GM19467 (cell line): ENCODE measurements at regions not wholly inside any gene's neighbourhood (a gene's known extent, or its start where the extent isn't known, plus 50 kb on each side); places are given as distances from the start of the nearest gene placed in this dataset.

Source experiments
- ATAC-seq: cut with Tn5 transposase; IDR thresholded peaks from one replicate; pipeline ENCODE4 v1.9.1; 2021; ENCODE audit warnings: mild to moderate bottlenecking, moderate library complexity; ENCODE audit not compliant: unreplicated experiment

GRCh38 chr11:91872243-91872642 lies 352.4 kb upstream of the FAT3 start:
- ATAC-seq, result no peak

GRCh38 chr11:91871791-91872190 lies 352.8 kb upstream of the FAT3 start:
- ATAC-seq, result no peak

- no peak for ATAC-seq
Measured at GRCh38 chr11:91871048-91871447, 353.6 kb upstream of the FAT3 start.

GRCh38 chr11:91869686-91870085 lies 354.9 kb upstream of the FAT3 start:
- no peak for ATAC-seq

- ATAC-seq, result no peak
Measured at GRCh38 chr11:91866642-91867041, 358.0 kb upstream of the FAT3 start.

GRCh38 chr11:91860661-91861060 lies 364.0 kb upstream of the FAT3 start:
- ATAC-seq, result no peak

- no peak for ATAC-seq
Measured at GRCh38 chr11:91859666-91860065, 365.0 kb upstream of the FAT3 start.

DNA sequence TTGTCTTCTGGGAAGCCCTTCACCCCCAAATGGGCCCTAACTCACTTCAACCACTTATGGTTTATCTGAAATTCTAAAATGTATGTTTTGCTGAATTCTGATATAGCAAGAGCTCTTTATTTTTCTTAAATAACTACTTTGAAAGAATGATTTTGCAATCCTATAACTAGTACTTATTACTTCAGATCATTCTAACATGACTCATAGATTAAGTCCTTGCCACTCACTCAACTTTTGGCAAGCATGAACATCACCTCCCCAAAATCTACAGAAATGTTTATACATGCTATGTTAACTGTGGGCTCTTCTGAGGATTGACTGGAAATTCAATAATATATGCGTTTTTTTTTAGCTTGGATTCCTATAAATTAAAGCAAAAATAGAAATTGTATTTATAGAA lies 367.4 kb upstream of the FAT3 start:
- ATAC-seq, result no peak

DNA sequence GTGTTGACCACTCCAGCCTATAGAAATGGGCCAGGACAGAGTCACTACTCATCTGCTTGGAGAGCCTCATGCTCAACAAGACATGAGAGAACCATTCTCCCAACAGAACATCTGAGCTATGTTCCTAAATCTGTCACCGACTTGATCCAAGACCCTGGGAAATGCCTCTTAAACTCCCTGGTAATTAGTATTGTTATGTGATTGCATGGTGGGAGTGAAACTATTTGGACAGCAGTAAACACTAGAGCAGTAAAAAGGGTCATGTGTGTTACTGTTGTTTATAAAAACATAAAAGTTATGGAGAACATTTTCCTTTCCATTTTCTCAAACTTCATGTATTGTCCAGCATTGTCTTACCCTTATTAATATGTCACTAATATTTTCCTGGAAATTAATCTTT lies 369.8 kb upstream of the FAT3 start:
- ATAC-seq, result no peak

DNA sequence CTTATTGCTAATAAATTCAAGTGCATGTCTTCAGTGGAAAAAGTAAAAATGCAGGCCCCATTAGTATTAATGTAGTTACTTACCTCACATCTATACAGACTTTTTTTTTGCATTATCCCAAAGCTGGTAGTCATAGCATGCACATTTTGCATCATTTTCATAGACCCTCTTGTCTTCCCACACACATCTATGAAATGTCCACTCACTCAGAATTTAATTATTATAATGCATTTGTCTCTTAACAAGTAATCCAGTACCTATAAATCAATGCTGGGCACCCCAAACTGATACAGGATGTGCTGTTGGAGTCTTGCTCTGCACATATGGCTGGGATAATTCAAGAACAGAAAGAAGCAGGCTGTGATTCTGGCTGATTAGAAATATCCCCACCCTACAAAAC lies 370.4 kb upstream of the FAT3 start:
- no peak for ATAC-seq

DNA sequence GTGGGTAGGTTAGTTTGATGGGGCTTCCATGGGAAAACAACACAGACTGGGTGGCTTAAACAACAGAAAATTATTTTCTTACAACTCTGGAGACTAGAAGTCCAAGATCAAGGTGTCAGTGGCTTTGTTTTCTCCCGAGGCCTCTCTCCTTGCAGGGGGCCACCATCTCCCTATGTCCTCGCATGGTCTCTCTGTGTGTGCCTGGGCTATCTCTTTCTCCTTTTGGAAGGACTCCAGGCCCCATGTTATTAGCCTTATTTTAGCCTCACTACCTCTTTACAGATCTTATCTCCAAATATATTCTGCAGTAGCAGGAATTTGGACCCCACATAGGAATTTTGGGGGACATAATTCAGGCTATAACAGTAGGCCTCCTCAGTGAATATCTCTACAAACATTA lies 372.7 kb upstream of the FAT3 start:
- ATAC-seq, result no peak

DNA sequence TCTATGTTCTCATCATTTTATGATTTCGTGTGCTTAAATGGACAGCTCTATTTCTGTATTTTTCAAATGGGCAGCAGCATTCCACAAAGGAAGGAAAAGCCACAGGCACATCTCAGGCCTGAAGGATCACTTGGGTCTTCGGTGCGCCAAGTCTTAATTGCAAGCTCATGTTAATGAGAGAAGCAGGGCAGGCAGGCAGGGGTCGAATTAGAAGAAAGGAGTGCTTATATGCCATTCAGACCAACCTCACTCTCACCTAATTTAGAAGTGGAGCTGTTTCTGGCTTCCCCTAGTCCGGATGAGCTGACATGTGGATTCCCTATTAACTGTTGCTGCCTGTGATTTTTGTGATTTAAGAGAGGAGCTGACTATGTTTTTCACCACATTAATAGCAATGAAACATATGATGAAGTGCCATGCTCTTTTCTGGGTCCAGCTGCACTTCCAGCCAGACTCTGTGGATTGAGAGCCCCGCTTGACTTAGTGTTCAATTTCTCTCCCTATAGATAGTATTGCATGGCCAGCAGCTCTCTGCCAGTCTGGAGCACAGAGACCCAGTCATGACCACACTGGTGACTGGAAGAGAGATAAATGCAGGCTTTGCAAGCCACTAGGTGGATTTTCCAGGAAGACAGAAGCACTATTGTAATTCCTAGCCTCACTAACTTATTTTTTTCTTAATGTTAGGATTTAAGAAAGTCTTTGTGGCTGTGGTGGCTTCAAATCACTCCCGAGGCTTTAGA lies 373.9 kb upstream of the FAT3 start:
- no peak for ATAC-seq

DNA sequence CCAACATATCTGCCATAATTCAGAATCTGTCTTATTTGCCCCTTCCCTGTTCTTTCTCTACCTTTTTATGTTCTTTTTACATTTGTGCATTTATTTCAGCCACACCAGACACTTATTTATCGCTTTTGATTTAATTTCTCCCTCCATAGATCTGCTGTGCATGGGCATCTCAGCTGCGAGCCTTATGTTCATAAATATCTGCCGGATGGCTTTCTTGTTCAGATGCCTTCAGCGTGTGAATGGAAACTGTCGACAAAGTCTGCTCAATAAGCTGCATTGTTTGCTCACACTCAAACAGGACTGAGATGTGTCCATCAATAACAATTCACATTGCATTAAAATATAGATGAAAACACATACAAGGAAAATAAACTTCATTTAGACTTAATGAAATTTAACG lies 374.6 kb upstream of the FAT3 start:
- ATAC-seq, result no peak

DNA sequence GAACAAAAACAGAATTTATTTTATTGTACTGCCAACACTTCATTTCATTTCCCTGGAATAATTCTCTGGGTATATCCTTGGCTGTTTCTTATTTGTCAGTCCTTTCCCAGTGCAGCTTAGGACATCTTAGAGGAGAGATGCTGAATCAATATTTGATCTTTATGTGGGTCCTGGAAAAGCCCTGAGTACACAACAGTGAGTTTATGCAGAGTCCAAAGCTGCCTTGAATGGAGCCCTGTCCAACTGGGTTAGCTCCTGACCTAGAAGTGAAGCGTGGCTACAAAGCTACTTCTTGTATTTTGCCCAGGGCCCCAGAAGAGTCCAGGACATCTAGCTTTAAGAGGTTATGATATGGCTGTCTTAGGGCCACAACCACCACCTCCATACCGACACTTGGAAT lies 378.0 kb upstream of the FAT3 start:
- no peak for ATAC-seq

GRCh38 chr11:91846002-91846401 lies 378.6 kb upstream of the FAT3 start:
- ATAC-seq, result no peak

DNA sequence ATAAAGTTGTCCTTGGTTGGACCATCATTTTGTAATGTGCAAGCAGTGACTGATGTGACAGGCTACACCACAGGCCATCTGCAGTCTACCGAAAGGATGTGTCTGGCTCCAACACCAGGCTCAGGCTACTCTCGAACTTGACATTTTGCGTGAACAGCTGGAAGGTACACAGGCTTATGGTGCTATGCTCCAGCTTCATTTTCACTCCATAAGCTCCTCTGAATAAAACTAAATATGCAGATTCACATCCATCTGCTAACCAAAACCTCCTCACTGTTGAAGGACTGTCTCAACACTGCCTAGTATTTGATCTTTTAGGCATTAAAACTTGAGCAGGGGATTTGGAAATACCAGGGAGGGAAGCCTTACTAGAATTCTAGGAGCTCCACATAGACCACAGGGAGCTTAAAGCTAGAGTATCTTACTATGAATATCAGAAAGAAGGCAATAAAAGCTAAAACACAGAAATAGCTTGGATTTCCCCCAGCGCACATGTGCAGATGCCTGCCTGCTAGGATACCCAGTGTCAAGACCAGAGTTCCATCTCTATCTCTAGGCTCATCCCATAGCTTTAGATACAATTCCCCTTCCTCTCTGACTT lies 383.9 kb upstream of the FAT3 start:
- ATAC-seq, result no peak

DNA sequence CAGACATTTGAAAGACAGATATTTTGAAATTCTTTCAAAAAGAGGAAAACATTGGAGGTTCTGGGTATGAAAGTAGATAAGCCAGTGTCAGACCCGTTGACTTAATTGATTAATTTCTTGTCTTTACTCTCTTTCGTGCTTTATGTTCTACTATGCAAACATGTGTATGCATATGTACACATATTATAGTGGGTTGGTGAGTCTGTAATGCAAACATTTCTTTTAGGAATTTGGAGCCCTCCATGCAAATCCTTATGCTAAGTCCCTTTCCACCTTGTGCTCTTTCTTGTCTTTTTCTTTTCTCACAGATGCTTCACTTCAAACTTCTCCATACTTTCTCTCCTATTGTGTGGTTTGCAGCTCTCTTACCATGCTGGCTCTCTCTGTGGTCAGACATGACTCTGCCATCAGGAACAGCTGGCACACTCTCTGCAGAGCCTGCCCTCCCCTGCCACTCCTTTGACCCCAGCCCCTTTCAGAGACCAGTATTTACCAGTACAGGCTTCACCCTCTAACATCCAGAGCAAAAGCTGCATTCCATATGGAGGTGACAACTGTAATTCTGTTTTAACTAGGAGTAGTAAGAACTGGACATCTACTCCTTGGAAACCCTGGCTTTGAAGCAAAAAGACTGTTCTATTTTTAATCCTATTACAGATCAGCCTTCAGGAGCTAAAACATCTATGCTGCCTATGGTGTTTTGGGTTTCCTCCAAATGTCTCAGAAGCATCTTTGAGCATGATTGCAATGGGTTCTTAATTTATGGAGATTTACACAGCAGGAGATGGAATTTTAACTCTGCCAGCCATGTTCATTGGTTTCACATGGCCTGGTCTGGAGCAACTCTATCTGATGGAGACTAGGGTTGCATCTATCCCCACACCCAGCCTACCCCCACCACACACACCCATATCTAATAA lies 386.9 kb upstream of the FAT3 start:
- no peak for ATAC-seq

DNA sequence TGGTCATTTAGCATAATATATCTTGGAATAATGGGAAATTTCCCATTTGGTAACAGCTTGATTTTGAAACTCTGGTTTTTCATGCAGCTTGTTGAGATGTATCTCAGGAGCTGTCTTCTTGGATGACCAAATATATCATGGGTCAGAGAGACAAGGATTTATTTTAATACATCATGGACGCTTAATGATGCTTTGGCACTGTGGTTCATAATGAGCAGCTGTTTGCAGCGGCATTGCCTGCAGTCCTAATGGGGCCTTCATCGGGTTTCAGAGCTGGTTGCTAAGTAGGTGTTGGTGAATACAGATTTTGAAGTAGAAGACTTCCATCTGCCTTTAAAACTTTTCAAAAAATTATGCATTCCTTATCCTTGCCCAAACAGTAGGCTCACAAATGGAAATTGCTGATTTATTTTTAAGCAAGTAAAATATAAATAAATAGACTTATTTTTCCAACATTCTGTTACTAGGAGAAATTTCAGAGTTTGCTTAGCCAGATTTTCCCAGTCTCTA lies 389.5 kb upstream of the FAT3 start:
- ATAC-seq, result no peak

DNA sequence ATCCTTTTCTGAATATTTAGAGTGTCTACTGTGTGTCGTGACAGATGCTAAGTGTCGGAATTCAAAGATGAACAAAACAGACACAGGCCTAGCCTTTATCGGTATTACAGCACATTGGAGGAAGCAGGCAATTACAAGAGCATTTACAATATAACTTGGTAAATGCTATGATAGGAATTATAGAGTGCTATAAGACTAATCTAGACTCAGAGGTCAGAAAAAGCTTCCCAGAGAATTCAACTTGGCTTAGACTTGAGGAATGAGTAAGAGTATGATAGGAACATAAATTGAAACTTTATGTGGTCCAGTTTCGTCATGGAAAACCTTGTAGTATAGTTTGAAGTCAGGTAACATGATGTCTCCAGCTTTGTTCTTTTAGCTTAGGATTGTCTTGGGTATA lies 395.7 kb upstream of the FAT3 start:
- no peak for ATAC-seq

DNA sequence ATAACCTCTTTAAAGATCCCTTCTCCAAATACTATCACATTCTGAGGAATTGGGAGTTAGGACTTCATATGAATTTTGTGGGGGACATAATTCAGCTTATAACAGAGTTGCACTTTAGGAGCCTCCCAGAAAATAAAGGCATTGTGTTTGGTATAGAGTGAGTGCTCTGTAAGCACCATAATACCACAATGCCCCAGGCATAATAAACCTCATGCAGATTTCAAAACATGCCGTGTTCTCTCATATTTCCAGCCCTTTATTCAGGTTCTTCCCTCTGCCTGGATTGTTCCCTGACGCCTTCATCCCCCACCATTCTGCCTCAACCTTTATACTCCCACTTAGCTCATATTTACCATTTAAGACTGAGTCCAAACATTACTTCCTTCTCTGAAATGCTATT lies 398.8 kb upstream of the FAT3 start:
- no peak for ATAC-seq

GRCh38 chr11:91823252-91823830 lies 401.3 kb upstream of the FAT3 start:
- ATAC-seq, result no peak
